ENCODE measurements at regions not wholly inside any gene's neighbourhood (a gene's known extent, or its start where the extent isn't known, plus 50 kb on each side); places are given as distances from the start of the nearest gene placed in this dataset.

- no peak overlapping the region for H3K27ac ChIP-seq (ENCODE audit: low read depth, low read length)
- H4K20me1 ChIP-seq (ENCODE audit: insufficient read depth): no peaks in the 10 kb centered on the region
- POLR2A ChIA-PET: no interaction called here
- TF ChIP-seq SP1 (IDR thresholded peaks at IDR 0.05; ENCODE audit: low read depth) (no peak), TCF7L2 (IDR thresholded peaks at IDR 0.05; ENCODE audit: borderline replicate concordance, extremely low read depth, insufficient read depth, insufficient read length) (no peak), FOSL1 (IDR thresholded peaks at IDR 0.05; ENCODE audit: low read depth) (no peak), EGR1 (IDR thresholded peaks at IDR 0.05; ENCODE audit: low read depth) (no peak), MAX (IDR thresholded peaks at IDR 0.05) (no peak), REST (IDR thresholded peaks at IDR 0.05; ENCODE audit: low read depth) (no peak)
- no peaks in the 10 kb centered on the region for H3K27me3 ChIP-seq (ENCODE audit: insufficient read depth, low read length)
- H3K4me1 ChIP-seq (ENCODE audit: control insufficient read depth in 1 of 2, insufficient read depth in 2 of 2, low read length in 2 of 2): peaks cover 6 to 9% of the 10 kb centered on the region in 2 experiments
- H3K4me3 ChIP-seq (replicated peaks in 1 of 2; ENCODE audit: low read depth in 1 of 2, low read length in 2 of 2): no peak overlapping the region
- BruUV-seq (replicated peaks): no TSS peak
- ATAC-seq: no peak
- no peaks in the 10 kb centered on the region for H3K9me3 ChIP-seq (ENCODE audit: control insufficient read depth in 1 of 2, insufficient read depth in 1 of 2, low read depth in 1 of 2, low read length in 2 of 2)
- DNase-seq (ENCODE audit: low read depth, low spot score): no peak
- H3K36me3 ChIP-seq (ENCODE audit: control insufficient read depth in 1 of 2, insufficient read depth in 2 of 2, low read length in 2 of 2): no peaks in the 10 kb centered on the region
- H3K9ac ChIP-seq (ENCODE audit: low read length): no peak overlapping the region
- H2AFZ ChIP-seq (ENCODE audit: low read depth, low read length, poor library complexity, severe bottlenecking): no peak overlapping the region
- no peaks in the 10 kb centered on the region for H3K79me2 ChIP-seq (ENCODE audit: insufficient read depth, low read length)
- RAD21 ChIA-PET (ENCODE audit: low non-redundant PET in 1 of 2, low total read pairs in 2 of 2, uncharacterized antibody in 2 of 2, unreplicated experiment in 2 of 2): no interaction called here
- CTCF ChIA-PET: no interaction called here
- intact Hi-C loops (cut with micrococcal nuclease): no loop called here
- H3K9me2 ChIP-seq (ENCODE audit: insufficient read depth): no peaks in the 10 kb centered on the region
- H3K4me2 ChIP-seq (ENCODE audit: low read length): no peak overlapping the region
These were observed 122.6 kb downstream of the BOD1 start for GRCh38 chr5:173493846-173494245.

DNA sequence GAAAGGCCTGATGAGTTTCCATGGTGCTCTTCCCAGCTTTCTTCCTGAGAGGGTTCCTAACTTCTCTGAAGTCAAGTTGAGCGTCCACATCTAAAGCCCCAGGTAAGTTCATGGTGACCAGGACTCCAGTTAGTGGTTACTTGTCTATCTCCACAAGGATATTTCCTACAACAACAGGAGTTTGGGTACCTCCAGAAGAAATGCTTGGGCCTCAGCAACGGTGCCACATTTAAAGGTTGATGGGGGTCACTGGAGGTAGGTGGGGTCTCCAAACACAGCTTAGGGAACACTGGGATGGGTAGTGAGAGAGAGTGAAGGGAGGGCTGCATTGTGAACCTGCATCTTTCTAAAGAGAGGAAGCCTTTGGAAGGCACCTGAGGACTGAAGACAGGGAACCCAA lies 123.4 kb downstream of the BOD1 start:
- no TSS peak for BruUV-seq (replicated peaks)
- intact Hi-C loops (cut with micrococcal nuclease): no loop called here
- H3K79me2 ChIP-seq (ENCODE audit: insufficient read depth, low read length): no peaks in the 10 kb centered on the region
- no peak overlapping the region for H3K9ac ChIP-seq (ENCODE audit: low read length)
- no peak for DNase-seq (ENCODE audit: low read depth, low spot score)
- H2AFZ ChIP-seq (ENCODE audit: low read depth, low read length, poor library complexity, severe bottlenecking): no peak overlapping the region
- H3K9me2 ChIP-seq (ENCODE audit: insufficient read depth): no peaks in the 10 kb centered on the region
- no peak overlapping the region for H3K4me3 ChIP-seq (replicated peaks in 1 of 2; ENCODE audit: low read depth in 1 of 2, low read length in 2 of 2)
- no peaks in the 10 kb centered on the region for H3K27me3 ChIP-seq (ENCODE audit: insufficient read depth, low read length)
- no peaks in the 10 kb centered on the region for H4K20me1 ChIP-seq (ENCODE audit: insufficient read depth)
- no peak overlapping the region for H3K4me2 ChIP-seq (ENCODE audit: low read length)
- POLR2A ChIA-PET: no interaction called here
- no peak overlapping the region for H3K27ac ChIP-seq (ENCODE audit: low read depth, low read length)
- H3K36me3 ChIP-seq (ENCODE audit: control insufficient read depth in 1 of 2, insufficient read depth in 2 of 2, low read length in 2 of 2): no peaks in the 10 kb centered on the region
- CTCF ChIA-PET: no interaction called here
- no peak for ATAC-seq
- no peak for TF ChIP-seq CTCF (IDR thresholded peaks at IDR 0.05 in 2 of 3, conservative IDR thresholded peaks at IDR 0.05 in 1 of 3; ENCODE audit: borderline replicate concordance in 1 of 3, insufficient read depth in 1 of 3, low read depth in 2 of 3, low read length in 2 of 3)
- no peak for TF ChIP-seq REST (IDR thresholded peaks at IDR 0.05; ENCODE audit: low read depth)
- TF ChIP-seq ZFX (IDR thresholded peaks at IDR 0.05): no peak
- H3K4me1 ChIP-seq (ENCODE audit: control insufficient read depth in 1 of 2, insufficient read depth in 2 of 2, low read length in 2 of 2): peaks cover 0 to 1% of the 10 kb centered on the region in 2 experiments; a peak in 3 of 4 replicates
- RAD21 ChIA-PET (ENCODE audit: low non-redundant PET in 1 of 2, low total read pairs in 2 of 2, uncharacterized antibody in 2 of 2, unreplicated experiment in 2 of 2): no interaction called here
- H3K9me3 ChIP-seq (ENCODE audit: control insufficient read depth in 1 of 2, insufficient read depth in 1 of 2, low read depth in 1 of 2, low read length in 2 of 2): no peaks in the 10 kb centered on the region

Measured in HCT116 (cell line).